Embryonic facial prominence (tissue), 1 donor: ENCODE measurements at regions not wholly inside any gene's neighbourhood (a gene's known extent, or its start where the extent isn't known, plus 50 kb on each side); places are given as distances from the start of the nearest gene placed in this dataset.

Experiments used
- DNase-seq: peaks from one replicate; pipeline ENCODE4 v3.0.0-alpha.2; 2016; ENCODE audit errors: extremely low spot score

- DNase-seq, result no peak
Observed at GRCh38 chr11:79925570-79925969, 484.7 kb upstream of the TENM4 start.

- no peak for DNase-seq
Observed at GRCh38 chr11:79922641-79923040, 481.8 kb upstream of the TENM4 start.

GRCh38 chr11:79920480-79920879, 479.6 kb upstream of the TENM4 start:
- no peak for DNase-seq

DNA sequence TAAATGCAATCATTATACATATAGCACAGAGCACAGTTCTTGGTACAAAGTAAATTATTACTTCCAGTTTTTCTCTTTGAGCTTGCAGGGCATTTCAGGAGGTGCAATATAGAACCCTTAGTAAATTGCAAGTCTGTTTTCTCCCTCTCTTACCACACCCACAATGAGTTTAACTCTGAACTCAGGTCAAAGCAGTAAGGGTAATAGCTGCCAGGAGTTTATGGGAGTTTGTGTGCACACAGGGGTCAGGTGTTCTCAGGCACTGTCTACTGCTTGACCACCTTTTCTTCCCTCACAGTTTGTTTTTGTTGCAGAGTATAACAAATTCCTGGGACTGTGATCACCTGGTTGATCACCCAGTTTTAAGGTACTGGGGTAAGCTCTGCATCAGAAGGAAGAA, 478.5 kb upstream of the TENM4 start:
- no peak for DNase-seq

- DNase-seq, result no peak
Observed at GRCh38 chr11:79918846-79919245, 478.0 kb upstream of the TENM4 start.

- DNase-seq, result no peak
Observed at GRCh38 chr11:79906164-79906563, 465.3 kb upstream of the TENM4 start.

GRCh38 chr11:79902493-79902892, 461.7 kb upstream of the TENM4 start:
- no peak for DNase-seq

DNA sequence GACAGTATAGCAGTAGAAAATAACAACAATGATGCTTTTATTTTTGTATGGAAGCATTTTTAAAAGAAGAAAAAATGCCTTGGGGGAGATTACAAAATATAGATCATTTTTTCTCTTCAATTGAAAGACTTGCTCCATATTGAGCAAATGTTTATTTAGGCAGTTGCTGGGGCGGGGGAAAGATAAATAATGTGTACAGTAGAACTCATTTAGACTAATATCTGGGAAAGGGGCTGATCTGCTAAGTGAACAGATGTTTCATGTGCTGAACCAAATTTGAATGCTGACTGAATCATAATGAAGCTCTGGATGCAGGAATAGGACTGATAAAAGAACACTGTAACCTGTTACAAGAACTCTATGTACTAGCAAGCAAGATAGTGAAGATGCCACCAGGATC, 457.1 kb upstream of the TENM4 start:
- no peak for DNase-seq

GRCh38 chr11:79896258-79896657, 455.4 kb upstream of the TENM4 start:
- no peak for DNase-seq

DNA sequence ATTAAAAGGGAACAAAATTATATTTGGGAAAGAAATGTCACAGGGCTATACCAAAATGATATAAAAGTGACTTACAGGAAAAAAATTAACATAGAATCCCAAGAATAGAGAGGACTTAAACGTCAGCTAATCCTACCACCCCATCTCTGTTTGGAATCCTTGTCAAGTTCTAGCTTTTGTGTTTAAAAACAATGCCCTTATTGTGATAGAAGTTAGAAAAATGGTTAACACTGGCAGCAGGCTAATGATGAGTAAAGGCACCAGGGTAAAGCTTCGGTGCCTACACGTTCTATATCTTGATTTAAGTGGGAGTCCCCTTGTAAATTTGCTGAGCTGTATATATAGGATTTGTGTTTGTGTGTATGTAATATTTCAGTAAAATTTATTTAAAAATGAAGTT, 453.3 kb upstream of the TENM4 start:
- DNase-seq, result no peak

DNA sequence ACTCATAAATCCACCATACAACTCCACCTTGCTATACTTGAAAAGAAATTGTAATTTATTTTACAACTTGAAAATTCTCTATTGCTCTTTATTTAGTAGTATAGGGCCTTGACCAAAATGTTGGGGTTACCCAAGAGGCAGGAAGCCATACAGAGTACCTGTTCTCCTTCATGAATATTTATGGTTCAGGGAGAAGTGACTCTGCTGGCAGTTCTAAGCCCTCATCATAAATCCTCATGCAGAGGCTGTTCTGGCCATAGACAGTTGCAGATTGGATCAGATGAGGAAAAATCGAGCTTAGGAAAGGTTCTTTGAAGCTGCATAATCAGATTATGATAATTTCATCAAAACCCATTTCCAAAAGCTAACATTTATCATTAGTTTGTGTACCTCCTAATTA, 449.4 kb upstream of the TENM4 start:
- no peak for DNase-seq

GRCh38 chr11:79864882-79865281, 424.1 kb upstream of the TENM4 start:
- no peak for DNase-seq

GRCh38 chr11:79860336-79860735, 419.5 kb upstream of the TENM4 start:
- DNase-seq, result no peak

- DNase-seq, result no peak
Observed at GRCh38 chr11:79857377-79858214, 416.8 kb upstream of the TENM4 start.

DNA sequence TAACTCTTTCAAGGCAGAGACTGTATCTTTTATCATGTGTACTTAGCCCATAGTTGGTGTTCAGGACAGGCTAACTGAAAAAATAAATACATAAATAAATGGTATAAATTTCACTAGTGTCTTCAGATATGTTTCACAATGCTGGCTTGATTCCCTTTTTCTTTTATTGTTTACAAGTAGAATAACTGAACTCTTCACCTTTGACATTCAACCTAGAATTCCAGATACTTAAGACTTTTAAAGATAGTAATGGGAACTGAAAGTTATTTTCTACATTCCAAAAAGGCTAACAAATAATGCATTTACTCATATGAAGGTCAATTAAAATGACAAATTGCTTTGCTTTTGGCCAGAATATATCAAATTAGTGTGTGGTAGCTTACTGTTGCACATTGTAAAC, 411.3 kb upstream of the TENM4 start:
- no peak for DNase-seq

DNA sequence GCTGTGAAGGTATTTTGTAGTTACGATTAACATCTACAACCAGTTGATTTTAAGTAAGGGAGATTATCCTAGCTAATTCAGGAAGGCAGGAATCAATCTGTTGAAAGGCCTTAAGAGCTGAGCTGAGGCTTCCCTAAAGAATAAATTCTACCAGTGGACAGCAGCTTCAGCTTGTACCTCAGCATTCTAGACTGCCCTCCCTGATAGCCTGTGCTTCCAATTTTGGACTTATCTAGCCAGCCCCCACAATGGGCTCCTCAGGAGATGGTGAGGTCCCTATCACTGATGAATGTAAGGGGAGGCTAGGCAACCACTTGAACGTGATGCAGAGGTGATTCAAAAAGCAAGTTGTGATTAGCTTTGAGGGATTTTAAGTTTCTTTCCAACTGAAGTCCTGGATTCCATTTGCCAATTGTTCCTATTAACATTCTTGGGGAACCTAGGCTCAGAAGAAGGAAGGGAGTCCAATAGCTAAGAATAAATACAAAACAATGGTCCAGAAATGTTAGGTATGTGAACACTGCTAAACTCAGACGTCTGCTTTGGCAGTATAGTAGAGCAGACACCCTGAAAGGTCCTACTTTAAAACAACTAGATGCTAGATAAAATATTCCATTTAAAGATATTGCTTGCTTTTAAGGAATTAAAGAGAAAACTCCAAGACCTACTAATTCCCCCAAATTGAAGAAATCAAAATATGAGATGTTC, 404.3 kb upstream of the TENM4 start:
- no peak for DNase-seq

GRCh38 chr11:79834015-79834414, 393.2 kb upstream of the TENM4 start:
- DNase-seq, result no peak

GRCh38 chr11:79830446-79830845, 389.6 kb upstream of the TENM4 start:
- DNase-seq, result no peak

GRCh38 chr11:79829891-79830290, 389.1 kb upstream of the TENM4 start:
- DNase-seq, result no peak

DNA sequence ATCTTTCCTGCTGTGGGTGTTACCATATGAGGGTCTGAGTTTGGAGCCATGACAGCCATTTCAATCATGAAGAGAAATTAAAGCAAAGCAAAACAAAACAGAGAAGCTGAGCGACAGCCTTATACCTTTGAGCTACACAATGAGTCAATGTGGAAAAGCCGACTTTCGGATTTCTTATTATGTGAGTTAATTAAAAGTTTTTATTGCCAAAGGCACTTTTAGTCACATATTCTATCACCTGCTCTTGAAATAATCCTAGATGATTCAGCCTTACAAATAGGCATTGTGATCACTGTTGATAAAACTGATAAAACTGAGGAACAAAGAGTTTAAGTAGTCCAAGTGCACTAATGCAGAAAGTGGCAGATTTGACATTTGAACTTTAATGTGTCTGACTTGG, 381.9 kb upstream of the TENM4 start:
- DNase-seq, result no peak

DNA sequence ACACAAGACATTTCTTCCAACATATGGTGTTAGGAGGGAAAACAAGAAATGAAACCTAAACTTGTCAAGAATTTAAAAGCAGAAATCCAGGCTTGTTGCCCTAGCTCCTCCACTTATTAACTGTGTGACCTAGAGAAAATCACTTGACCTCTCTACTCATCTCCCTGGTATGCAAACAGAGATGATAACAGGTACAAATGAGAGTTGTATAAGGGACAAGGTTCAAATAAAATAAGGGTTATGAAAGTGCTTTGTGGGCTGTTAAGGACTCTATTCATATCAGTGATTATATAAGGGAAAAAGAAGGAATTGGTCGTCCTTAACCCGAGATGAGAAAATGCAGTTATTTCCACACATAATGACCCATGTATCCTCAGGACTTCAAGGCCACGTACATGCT, 372.7 kb upstream of the TENM4 start:
- no peak for DNase-seq

DNA sequence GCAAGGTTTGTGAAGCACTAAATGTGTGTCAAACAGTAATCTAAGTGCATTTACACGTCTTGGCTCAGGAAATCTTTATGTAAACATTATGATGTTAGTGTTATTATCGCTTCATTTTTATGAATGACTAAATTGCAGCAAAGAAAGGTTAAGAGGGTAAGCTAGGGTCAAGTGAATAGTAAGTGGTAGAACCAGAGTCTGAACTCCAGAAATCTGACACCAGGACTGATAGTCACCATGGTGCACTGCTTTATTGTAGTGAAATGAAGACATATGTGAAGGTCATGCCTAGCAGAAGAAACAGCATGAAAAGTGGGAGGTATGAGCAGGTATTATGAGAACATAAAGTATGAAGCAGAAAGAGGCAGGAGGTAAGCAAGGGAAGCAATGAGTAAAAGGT, 368.7 kb upstream of the TENM4 start:
- no peak for DNase-seq

GRCh38 chr11:79807506-79807905, 366.7 kb upstream of the TENM4 start:
- DNase-seq, result no peak
